ENCODE measurements at regions not wholly inside any gene's neighbourhood (a gene's known extent, or its start where the extent isn't known, plus 50 kb on each side); places are given as distances from the start of the nearest gene placed in this dataset.

DNA sequence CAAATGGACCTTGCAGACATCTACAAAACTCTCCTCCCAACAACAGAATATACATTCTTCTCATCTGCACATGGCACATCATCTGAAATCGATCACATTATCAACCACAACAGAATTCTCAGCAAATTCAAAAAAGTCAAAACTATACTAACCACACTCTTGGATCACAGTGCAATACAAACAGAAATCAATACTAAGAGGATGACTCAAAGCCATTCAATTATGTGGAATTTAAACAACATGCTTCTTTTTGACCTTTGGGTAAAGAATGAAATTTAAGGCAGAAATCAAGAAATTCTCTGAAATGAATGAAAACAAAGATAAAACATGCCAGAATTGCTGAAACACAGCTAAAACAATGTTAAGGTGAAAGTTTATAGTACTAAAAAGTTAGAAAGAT lies 358.1 kb downstream of the NSUN3 start (continued):
- TF ChIP-seq ZNF331 (CRISPR knock-in tag; IDR thresholded peaks at IDR 0.05; ENCODE audit: low read depth) (no peak), EZH2phosphoT487 (IDR thresholded peaks at IDR 0.05; ENCODE audit: unreplicated experiment) (no peak), POLR2AphosphoS5 (IDR thresholded peaks at IDR 0.05; ENCODE audit: low read depth) (no peak), ZNF114 (CRISPR knock-in tag; IDR thresholded peaks at IDR 0.05) (no peak), EZH2 (IDR thresholded peaks at IDR 0.05; ENCODE audit: low read depth, unreplicated experiment) (no peak)

DNA sequence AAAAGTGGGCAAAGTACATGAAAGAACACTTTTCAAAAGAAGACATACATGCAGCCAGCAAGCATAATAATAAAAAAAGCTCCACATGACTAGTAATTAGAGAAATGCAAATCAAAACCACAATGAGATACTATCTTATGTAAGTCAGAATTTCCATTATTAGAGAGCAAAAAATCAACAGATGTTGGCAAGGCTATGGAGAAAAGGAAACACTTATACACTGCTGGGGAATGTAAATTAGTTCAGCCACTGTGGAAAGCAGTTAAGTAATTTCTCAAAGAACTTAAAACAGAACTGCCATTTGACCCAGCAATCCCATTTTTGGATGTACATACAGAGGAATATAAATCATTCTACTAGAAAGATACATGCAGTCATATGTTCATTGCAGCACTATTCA lies 360.7 kb downstream of the NSUN3 start:
- H3K4me2 ChIP-seq: no peak overlapping the region
- no peak overlapping the region for H2AFZ ChIP-seq
- no peak for DNase-seq (ENCODE audit: low spot score)
- H3K27ac Mint-ChIP-seq: no peak overlapping the region
- H3F3A ChIP-seq (replicated peaks; ENCODE audit: low read depth): no peaks in the 10 kb centered on the region
- H3K27me3 ChIP-seq (ENCODE audit: insufficient read depth): no peaks in the 10 kb centered on the region
- H3K9me2 ChIP-seq (ENCODE audit: insufficient read depth): no peaks in the 10 kb centered on the region
- H3K36me3 Mint-ChIP-seq (ENCODE audit: low read depth): peaks cover 19% of the 10 kb centered on the region
- no peak overlapping the region for H3K27ac ChIP-seq (ENCODE audit: low read depth)
- peaks cover 21% of the 10 kb centered on the region for H3K9me3 Mint-ChIP-seq
- no peaks in the 10 kb centered on the region for H3K79me2 ChIP-seq (replicated peaks; ENCODE audit: insufficient read depth)
- no peaks in the 10 kb centered on the region for H3K4me1 ChIP-seq (ENCODE audit: insufficient read depth)
- no peak overlapping the region for H3K4me3 ChIP-seq
- TF ChIP-seq EZH2 (IDR thresholded peaks at IDR 0.05; ENCODE audit: low read depth, unreplicated experiment): no peak
- TF ChIP-seq, protein P1, sequence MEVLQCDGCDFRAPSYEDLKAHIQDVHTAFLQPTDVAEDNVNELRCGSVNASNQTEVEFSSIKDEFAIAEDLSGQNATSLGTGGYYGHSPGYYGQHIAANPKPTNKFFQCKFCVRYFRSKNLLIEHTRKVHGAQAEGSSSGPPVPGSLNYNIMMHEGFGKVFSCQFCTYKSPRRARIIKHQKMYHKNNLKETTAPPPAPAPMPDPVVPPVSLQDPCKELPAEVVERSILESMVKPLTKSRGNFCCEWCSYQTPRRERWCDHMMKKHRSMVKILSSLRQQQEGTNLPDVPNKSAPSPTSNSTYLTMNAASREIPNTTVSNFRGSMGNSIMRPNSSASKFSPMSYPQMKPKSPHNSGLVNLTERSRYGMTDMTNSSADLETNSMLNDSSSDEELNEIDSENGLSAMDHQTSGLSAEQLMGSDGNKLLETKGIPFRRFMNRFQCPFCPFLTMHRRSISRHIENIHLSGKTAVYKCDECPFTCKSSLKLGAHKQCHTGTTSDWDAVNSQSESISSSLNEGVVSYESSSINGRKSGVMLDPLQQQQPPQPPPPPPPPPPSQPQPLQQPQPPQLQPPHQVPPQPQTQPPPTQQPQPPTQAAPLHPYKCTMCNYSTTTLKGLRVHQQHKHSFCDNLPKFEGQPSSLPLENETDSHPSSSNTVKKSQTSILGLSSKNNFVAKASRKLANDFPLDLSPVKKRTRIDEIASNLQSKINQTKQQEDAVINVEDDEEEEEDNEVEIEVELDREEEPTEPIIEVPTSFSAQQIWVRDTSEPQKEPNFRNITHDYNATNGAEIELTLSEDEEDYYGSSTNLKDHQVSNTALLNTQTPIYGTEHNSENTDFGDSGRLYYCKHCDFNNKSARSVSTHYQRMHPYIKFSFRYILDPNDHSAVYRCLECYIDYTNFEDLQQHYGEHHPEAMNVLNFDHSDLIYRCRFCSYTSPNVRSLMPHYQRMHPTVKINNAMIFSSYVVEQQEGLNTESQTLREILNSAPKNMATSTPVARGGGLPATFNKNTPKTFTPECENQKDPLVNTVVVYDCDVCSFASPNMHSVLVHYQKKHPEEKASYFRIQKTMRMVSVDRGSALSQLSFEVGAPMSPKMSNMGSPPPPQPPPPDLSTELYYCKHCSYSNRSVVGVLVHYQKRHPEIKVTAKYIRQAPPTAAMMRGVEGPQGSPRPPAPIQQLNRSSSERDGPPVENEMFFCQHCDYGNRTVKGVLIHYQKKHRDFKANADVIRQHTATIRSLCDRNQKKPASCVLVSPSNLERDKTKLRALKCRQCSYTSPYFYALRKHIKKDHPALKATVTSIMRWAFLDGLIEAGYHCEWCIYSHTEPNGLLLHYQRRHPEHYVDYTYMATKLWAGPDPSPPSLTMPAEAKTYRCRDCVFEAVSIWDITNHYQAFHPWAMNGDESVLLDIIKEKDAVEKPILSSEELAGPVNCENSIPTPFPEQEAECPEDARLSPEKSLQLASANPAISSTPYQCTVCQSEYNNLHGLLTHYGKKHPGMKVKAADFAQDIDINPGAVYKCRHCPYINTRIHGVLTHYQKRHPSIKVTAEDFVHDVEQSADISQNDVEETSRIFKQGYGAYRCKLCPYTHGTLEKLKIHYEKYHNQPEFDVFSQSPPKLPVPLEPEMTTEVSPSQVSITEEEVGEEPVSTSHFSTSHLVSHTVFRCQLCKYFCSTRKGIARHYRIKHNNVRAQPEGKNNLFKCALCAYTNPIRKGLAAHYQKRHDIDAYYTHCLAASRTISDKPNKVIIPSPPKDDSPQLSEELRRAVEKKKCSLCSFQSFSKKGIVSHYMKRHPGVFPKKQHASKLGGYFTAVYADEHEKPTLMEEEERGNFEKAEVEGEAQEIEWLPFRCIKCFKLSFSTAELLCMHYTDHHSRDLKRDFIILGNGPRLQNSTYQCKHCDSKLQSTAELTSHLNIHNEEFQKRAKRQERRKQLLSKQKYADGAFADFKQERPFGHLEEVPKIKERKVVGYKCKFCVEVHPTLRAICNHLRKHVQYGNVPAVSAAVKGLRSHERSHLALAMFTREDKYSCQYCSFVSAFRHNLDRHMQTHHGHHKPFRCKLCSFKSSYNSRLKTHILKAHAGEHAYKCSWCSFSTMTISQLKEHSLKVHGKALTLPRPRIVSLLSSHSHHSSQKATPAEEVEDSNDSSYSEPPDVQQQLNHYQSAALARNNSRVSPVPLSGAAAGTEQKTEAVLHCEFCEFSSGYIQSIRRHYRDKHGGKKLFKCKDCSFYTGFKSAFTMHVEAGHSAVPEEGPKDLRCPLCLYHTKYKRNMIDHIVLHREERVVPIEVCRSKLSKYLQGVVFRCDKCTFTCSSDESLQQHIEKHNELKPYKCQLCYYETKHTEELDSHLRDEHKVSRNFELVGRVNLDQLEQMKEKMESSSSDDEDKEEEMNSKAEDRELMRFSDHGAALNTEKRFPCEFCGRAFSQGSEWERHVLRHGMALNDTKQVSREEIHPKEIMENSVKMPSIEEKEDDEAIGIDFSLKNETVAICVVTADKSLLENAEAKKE (CRISPR knock-in tag; IDR thresholded peaks at IDR 0.05): no peak
- TF ChIP-seq EZH2phosphoT487 (IDR thresholded peaks at IDR 0.05; ENCODE audit: unreplicated experiment): no peak
- TF ChIP-seq POLR2AphosphoS5 (IDR thresholded peaks at IDR 0.05; ENCODE audit: low read depth): no peak
- TF ChIP-seq, protein P2, sequence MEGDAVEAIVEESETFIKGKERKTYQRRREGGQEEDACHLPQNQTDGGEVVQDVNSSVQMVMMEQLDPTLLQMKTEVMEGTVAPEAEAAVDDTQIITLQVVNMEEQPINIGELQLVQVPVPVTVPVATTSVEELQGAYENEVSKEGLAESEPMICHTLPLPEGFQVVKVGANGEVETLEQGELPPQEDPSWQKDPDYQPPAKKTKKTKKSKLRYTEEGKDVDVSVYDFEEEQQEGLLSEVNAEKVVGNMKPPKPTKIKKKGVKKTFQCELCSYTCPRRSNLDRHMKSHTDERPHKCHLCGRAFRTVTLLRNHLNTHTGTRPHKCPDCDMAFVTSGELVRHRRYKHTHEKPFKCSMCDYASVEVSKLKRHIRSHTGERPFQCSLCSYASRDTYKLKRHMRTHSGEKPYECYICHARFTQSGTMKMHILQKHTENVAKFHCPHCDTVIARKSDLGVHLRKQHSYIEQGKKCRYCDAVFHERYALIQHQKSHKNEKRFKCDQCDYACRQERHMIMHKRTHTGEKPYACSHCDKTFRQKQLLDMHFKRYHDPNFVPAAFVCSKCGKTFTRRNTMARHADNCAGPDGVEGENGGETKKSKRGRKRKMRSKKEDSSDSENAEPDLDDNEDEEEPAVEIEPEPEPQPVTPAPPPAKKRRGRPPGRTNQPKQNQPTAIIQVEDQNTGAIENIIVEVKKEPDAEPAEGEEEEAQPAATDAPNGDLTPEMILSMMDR (conservative IDR thresholded peaks at IDR 0.05; ENCODE audit: low read depth in 2 of 2): no peak
- TF ChIP-seq CREB1 (CRISPR knock-in tag; IDR thresholded peaks at IDR 0.05; ENCODE audit: low read depth): no peak
- no peak for TF ChIP-seq ZNF331 (CRISPR knock-in tag; IDR thresholded peaks at IDR 0.05; ENCODE audit: low read depth)
- no peak for TF ChIP-seq ZNF114 (CRISPR knock-in tag; IDR thresholded peaks at IDR 0.05)
- TF ChIP-seq JUNB (IDR thresholded peaks at IDR 0.05; ENCODE audit: unreplicated experiment): no peak
- TF ChIP-seq STAT1 (IDR thresholded peaks at IDR 0.05; ENCODE audit: unreplicated experiment): no peak
- TF ChIP-seq NANOG (IDR thresholded peaks at IDR 0.05; ENCODE audit: borderline replicate concordance): no peak
- TF ChIP-seq, protein P3, sequence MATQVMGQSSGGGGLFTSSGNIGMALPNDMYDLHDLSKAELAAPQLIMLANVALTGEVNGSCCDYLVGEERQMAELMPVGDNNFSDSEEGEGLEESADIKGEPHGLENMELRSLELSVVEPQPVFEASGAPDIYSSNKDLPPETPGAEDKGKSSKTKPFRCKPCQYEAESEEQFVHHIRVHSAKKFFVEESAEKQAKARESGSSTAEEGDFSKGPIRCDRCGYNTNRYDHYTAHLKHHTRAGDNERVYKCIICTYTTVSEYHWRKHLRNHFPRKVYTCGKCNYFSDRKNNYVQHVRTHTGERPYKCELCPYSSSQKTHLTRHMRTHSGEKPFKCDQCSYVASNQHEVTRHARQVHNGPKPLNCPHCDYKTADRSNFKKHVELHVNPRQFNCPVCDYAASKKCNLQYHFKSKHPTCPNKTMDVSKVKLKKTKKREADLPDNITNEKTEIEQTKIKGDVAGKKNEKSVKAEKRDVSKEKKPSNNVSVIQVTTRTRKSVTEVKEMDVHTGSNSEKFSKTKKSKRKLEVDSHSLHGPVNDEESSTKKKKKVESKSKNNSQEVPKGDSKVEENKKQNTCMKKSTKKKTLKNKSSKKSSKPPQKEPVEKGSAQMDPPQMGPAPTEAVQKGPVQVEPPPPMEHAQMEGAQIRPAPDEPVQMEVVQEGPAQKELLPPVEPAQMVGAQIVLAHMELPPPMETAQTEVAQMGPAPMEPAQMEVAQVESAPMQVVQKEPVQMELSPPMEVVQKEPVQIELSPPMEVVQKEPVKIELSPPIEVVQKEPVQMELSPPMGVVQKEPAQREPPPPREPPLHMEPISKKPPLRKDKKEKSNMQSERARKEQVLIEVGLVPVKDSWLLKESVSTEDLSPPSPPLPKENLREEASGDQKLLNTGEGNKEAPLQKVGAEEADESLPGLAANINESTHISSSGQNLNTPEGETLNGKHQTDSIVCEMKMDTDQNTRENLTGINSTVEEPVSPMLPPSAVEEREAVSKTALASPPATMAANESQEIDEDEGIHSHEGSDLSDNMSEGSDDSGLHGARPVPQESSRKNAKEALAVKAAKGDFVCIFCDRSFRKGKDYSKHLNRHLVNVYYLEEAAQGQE (IDR thresholded peaks at IDR 0.05; ENCODE audit: unreplicated experiment): no peak
- TF ChIP-seq, protein P4, sequence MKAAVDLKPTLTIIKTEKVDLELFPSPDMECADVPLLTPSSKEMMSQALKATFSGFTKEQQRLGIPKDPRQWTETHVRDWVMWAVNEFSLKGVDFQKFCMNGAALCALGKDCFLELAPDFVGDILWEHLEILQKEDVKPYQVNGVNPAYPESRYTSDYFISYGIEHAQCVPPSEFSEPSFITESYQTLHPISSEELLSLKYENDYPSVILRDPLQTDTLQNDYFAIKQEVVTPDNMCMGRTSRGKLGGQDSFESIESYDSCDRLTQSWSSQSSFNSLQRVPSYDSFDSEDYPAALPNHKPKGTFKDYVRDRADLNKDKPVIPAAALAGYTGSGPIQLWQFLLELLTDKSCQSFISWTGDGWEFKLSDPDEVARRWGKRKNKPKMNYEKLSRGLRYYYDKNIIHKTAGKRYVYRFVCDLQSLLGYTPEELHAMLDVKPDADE (IDR thresholded peaks at IDR 0.05): no peak
- ATAC-seq: no peak
- H4K20me1 ChIP-seq (replicated peaks; ENCODE audit: insufficient read depth): no peaks in the 10 kb centered on the region
- peaks cover 2% of the 10 kb centered on the region for H3K27me3 Mint-ChIP-seq (ENCODE audit: insufficient read depth, low read depth, poor library complexity)
- H3K36me3 ChIP-seq (ENCODE audit: insufficient read depth): no peaks in the 10 kb centered on the region; the same call in 1 of the 2 replicates
- H3K4me1 Mint-ChIP-seq: no peaks in the 10 kb centered on the region; the same call in 2 of the 3 replicates
- H3K4me3 Mint-ChIP-seq: no peak overlapping the region

Measured in GM23338 (cell line).